Ishikawa (cell line): ENCODE measurements at regions not wholly inside any gene's neighbourhood (a gene's known extent, or its start where the extent isn't known, plus 50 kb on each side); places are given as distances from the start of the nearest gene placed in this dataset.

Source experiments
- CEBPB ChIP-seq: IDR thresholded peaks from 2 replicates; pipeline ENCODE4 v1.6.1; 2012
- CREB1 ChIP-seq: IDR thresholded peaks from 2 replicates; pipeline ENCODE4 v1.6.1; 2012; ENCODE audit warnings: low read depth
- EGR1 ChIP-seq: IDR thresholded peaks from 2 replicates; pipeline ENCODE4 v1.6.1; 2012
- EP300 ChIP-seq: IDR thresholded peaks from 2 replicates; pipeline ENCODE4 v1.6.1; 2012; ENCODE audit warnings: borderline replicate concordance
- FOXM1 ChIP-seq: IDR thresholded peaks from 2 replicates; pipeline ENCODE4 v1.6.1; 2012; ENCODE audit warnings: low read depth, borderline replicate concordance
- NFIC ChIP-seq: IDR thresholded peaks from 2 replicates; pipeline ENCODE4 v1.6.1; 2012
- RAD21 ChIP-seq: IDR thresholded peaks from 2 replicates; pipeline ENCODE4 v1.6.1; 2012; ENCODE audit warnings: low read depth
- TAF1 ChIP-seq: IDR thresholded peaks from 2 replicates; pipeline ENCODE4 v1.6.1; 2012; ENCODE audit warnings: low read depth, mild to moderate bottlenecking
- TCF12 ChIP-seq: IDR thresholded peaks from 2 replicates; pipeline ENCODE4 v1.6.1; 2012; ENCODE audit warnings: low read depth
- TEAD4 ChIP-seq: IDR thresholded peaks from 2 replicates; pipeline ENCODE4 v1.6.1; 2012
- YY1 ChIP-seq: IDR thresholded peaks from 2 replicates; pipeline ENCODE4 v1.6.1; 2012; ENCODE audit warnings: low read depth
- TF ChIP-seq, protein P1 (sequence below): IDR thresholded peaks from 2 replicates; pipeline ENCODE4 v1.6.1; 2012; ENCODE audit warnings: low read depth, mild to moderate bottlenecking
- TF ChIP-seq, protein P2 (sequence below): IDR thresholded peaks from 2 replicates; pipeline ENCODE4 v1.6.1; 2012

DNA sequence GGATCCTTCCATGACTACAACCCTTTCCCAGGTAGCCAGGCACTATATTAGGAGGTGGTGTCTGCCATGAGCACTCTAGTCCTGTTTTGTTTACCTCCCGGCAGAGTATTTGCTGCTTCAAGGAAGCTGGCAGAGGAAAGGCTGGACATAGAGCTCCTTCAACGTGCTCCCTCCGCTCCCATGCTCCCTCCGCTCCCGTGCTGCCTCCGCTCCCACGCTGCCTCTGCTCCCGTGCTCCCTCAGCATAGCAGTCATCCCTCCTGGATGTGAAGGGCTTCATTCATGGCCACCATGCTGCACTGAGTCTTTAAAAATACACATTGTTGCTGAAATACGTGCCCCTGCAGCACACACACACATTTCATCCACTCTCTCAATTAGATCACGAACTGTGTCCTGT, 181.9 kb upstream of the MYT1L start:
- TF ChIP-seq, protein P1, sequence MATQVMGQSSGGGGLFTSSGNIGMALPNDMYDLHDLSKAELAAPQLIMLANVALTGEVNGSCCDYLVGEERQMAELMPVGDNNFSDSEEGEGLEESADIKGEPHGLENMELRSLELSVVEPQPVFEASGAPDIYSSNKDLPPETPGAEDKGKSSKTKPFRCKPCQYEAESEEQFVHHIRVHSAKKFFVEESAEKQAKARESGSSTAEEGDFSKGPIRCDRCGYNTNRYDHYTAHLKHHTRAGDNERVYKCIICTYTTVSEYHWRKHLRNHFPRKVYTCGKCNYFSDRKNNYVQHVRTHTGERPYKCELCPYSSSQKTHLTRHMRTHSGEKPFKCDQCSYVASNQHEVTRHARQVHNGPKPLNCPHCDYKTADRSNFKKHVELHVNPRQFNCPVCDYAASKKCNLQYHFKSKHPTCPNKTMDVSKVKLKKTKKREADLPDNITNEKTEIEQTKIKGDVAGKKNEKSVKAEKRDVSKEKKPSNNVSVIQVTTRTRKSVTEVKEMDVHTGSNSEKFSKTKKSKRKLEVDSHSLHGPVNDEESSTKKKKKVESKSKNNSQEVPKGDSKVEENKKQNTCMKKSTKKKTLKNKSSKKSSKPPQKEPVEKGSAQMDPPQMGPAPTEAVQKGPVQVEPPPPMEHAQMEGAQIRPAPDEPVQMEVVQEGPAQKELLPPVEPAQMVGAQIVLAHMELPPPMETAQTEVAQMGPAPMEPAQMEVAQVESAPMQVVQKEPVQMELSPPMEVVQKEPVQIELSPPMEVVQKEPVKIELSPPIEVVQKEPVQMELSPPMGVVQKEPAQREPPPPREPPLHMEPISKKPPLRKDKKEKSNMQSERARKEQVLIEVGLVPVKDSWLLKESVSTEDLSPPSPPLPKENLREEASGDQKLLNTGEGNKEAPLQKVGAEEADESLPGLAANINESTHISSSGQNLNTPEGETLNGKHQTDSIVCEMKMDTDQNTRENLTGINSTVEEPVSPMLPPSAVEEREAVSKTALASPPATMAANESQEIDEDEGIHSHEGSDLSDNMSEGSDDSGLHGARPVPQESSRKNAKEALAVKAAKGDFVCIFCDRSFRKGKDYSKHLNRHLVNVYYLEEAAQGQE, result no peak
- TF ChIP-seq, protein P2, sequence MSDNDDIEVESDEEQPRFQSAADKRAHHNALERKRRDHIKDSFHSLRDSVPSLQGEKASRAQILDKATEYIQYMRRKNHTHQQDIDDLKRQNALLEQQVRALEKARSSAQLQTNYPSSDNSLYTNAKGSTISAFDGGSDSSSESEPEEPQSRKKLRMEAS, result no peak
- TF ChIP-seq YY1 (no peak), CEBPB (no peak), TEAD4 (no peak), EP300 (no peak), TAF1 (no peak), NFIC (no peak), EGR1 (no peak), CREB1 (no peak), FOXM1 (no peak), RAD21 (no peak), TCF12 (no peak)
